Stimulated activated CD4-positive, alpha-beta T cell treated with anti-CD3 and anti-CD28 coated beads, Interleukin-2, amount 100 ng/mL, for 48 hours (primary cell): ENCODE measurements at regions not wholly inside any gene's neighbourhood (a gene's known extent, or its start where the extent isn't known, plus 50 kb on each side); places are given as distances from the start of the nearest gene placed in this dataset.
"Not testable (repeated sequence)": the region's sequence is repeated elsewhere in the genome, so short reads cannot be mapped to it uniquely, and the experiment has no call there.

Source experiments
- DNase-seq, 2 donors: peaks; one replicate each; pipeline ENCODE4 v3.0.0-alpha.2; 2020

DNA sequence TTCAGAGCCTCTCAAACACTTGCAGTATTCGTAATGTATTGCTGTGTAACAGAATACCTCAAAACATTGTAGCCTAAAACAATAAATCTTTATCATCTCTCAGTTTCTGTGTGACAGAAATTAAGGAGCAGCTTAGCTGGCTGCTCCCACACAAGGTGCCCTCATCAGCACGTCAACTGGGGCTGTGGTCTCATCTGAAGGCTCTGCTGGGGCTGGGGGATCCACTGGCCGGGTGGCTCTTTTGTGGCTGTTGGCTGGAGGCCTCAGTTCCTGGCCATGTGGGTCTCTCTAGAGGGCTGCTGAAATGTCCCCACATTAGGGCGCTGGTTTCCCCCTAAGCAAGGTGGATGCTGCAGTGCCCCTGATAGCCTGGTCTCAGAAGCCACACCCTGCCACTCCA lies 113.4 kb upstream of the CIBAR2 start:
- DNase-seq = no peak

DNA sequence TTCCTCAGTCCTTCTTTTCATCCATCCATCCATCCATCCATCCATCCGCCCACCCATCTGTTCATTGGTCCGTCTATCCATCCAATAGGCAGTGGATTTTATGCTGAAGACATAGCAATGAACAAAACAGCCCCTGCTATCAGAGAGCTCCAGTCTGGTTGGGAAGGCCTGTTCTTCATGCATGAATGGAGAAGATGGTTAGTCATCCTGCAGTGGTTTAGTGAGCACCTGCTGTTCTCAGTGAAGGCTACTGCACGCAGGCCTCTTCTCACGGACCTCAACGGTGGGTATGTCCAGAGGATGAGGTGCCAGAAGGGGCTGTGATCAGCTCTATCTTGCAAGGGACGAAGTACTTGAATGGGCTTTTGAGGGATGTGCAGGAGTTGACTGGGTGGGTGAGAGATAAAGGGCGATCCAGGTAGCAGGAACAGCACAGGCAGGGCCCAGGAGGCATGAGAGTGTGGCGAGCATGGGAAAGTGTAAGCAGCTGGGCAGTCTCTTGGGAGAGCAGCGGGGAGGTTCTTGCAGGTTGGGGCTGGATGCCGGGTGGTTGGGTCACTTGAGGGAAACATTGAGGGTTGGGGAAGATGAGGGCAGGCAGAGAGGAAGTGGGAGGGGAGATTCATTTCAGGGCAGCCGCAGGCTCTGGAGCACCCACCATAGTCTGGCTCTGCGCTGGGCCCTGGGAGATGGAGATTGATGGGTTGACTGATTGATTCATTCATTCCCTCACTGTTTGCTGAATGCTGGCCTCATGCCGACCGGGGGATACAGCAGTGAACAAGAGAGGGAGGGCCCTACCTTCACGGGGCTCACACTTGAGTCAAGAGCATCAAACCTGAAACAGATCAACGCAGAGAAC lies 115.0 kb upstream of the CIBAR2 start:
- DNase-seq = no peak

DNA sequence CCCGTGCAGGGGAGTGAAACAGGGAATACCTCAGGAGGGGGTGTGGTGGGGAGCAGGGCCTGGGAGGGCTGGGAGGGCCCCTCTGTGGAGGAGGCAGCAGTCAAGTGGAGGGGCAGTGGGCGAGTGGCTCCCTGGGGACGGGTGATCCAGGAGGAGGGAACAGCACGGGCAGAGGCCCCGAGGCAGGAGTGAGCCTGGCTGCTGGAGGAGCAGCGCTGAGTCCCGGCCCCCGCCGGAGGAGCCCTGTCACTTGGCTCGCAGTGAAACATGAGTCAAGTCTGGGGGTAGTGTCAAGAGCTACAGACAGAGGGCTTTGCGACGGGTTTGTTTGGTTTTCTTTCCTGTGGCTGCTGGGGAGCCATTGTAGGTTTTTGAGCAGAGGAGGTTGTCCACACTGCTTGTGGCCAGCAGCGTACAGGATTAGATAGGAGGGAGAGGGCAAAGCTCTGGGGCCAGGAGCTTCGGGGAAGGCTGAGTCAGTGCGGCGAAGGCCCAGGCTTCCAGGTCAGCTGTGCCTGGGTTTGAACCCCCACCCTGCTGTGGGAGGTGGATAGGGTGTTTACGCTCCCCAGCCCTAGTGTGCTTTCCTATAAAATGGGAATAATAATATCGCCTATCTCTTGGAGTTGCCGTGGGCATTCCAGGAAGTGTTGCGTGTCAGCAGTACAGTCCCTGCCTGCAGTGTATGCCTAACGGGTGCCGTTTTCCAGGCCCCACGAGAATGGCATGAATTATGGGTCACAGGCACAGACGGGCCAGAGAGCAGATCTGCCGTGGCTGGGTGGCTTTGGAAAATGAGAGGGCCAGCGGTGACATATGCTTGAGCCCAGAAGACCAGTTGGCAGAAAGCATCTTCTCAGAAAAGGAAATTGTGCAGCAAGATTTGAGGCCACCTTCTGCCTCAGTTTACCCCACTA lies 115.9 kb upstream of the CIBAR2 start:
- DNase-seq = no peak

DNA sequence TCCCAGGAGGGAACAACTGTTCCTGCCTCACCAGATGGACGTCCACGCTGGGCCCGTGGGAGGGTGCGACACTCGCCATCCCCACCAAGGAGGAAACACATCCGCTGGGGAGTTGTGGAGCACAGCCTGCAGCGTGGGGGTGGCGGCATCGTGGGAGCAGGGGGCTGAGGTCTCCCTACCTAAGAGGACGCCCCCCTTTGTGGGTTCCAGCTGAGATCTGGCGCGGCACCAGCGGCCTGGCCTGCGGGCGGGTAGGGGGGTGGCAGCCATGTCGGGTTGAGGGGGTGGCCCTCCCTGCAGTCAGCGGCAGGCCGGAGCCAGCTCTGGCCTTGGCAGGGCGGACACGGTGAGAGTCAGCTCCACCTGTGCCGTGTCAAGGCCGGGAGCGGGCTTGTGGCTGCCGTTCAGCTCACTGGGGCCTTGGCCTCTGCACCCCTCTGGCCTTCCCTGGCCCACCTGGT lies 116.7 kb upstream of the CIBAR2 start:
- no peak for DNase-seq

DNA sequence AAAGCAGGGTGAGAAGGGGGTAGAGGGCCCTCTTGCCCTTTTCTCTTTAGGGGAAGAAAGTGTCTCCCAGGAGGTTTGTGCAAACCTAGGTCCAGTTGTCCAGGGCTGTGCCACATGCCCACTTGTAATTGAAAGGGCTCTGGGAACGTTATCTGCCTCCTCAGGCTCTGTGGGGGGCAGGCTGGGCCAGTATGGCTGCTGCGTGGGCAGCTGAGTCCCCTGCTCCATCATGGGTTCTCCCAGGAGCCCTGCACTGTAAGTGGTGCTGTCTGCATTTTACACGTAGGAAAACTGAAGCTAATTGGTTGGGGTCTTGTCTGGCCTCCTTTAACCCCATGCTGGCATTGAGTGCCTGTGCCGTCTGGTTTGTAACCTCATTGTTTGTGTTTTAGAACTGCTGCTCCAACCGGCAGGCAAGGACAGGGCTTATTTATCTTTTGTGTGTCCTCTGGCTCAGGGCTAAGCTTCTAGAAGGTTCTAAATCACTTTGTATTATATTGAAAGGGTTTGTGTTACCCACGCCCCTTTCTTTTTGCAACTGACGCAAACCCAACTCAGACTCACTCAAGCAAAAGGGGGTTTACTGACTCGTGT lies 117.7 kb upstream of the CIBAR2 start:
- DNase-seq = no peak

DNA sequence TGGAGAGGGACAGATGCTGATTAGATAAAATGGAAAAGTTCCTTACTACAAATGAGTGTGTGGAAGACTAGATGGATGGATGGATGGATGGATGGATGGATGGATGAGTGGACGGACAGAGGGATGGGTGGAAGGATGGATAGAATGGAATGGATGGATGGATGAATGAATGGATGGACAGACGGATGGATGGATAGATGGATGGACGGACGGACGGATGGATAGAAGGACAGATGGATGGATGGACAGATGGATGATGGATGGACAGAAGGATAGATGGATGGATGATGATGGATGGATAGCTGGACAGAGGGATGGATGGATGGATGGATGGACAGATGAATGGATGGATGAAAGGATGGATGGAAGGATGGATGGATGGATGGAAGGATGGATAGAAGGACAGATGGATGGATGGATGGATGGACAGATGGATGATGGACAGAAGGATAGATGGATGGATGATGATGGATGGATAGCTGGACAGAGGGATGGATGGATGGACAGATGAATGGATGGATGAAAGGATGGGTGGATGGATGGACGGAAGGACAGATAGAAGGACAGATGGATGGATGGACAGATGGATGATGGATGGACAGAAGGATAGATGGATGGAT lies 118.6 kb upstream of the CIBAR2 start:
- not testable (repeated sequence) for DNase-seq

DNA sequence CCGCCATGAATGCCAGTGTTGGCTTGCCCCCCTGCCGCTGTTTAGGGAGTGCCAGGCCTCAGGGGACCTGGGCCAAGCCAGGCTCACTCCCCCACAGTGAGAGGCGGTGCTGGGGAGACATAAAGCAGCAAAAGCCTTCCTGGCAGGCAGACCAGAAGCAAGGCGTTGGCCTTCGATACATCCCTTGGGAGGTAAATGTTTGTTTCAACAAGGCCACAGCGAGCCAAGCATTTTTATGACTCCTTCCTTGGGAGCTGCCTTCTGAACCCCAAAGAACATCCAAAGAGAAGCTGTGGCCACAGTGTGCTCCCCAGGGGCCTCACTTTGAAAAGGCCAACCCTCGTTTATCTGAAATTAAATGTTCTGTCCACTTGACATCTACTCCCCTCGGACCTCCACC lies 119.7 kb upstream of the CIBAR2 start:
- no peak for DNase-seq

DNA sequence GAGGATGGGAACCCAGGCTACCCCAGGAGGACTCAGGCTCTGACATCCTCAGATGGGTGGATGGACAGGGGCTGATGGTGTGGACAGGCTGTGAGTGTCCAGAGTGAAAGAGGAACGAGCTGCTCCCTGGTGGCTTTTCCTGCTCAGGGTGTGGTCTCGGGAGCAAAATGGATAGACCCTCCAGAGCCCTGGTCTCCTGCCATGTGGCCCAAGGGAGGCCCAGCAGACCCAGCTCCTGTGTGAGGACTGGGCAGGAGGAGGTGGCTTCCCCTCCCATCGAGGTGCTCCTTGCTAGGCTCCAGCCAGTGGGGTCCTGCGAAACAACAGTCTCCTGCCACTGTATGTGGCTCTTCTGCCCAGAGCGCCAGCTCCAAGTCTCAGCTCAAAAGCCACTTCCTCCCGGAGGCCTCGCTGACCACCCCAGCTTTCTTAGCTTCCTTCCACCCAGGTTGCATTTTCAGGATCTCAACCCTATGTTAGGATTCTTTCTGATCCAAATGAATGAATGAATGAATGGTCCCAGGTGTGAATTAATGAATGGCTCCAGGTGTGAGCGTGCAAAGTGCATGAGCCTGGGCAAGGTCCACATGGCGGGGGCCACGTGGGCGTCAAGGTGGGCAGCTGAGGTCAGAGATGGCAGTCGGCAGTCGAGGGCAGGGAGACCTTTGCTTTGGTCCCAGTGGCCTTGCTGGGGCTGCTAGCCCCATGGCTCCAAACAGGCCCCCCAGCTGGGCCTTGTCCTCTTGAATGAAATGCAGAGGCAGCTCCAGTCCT lies 120.3 kb upstream of the CIBAR2 start:
- no peak for DNase-seq

DNA sequence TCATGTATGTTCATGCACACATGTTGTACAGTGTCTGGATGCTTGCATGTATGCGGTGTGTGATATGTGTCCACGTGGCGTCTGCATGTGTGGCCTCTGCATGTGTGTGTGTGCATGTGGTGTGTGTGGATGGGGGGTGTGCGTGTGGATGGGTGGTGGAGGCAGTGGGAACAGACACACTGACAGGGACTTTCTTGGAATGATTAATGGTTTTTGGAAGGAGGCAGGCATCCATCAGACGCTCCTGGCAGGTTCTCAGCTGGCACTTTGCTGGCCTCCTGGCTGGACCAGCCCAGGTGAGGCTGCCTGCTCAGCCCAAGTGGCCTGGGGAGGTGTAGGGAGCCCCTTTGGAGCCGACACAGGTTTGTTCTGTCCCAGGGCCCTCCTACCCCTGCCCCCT lies 121.2 kb upstream of the CIBAR2 start:
- no peak for DNase-seq

DNA sequence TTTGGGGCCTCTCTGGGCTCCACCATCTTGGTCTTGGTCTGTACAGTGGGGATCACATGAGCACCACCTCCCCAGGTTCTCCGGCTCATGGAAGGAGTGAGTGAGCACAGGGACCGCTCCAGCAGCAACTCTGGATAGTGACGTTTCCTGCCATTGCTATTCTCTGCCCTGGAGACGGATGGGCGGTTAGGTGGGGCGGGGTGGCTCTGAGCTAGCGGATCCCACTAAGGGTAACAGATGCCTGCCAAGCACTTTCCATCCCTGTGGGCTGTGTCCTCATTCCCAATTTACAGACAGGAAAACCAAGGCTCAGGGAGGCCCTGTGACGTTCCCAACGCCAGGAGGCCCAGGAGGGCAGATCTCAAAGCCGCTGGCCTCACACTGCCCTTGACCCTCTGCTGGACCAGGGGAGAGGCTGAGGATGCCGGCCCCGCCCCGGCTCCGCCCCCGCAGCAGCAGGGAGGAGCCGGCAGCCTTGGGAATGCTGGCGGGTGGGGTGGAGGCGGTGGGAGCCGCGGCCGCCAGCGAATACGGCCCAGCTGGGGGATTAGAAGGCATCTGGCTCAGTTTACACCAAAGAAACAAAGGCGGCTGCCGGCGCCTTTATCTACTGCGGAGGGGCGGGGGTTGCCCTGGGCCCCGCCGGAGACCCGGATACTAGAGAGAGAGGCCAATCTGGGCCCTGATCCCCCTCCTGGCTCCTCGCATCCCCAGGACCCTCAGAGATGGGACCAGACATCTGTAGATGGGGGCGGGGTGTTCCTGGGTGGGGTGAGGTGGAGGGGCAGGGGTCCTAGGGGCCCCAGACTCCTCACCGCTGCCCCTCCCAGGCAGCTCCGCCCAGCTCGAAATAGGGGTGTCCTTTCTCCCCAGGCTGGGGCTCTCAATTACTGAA lies 122.3 kb upstream of the CIBAR2 start:
- no peak for DNase-seq

DNA sequence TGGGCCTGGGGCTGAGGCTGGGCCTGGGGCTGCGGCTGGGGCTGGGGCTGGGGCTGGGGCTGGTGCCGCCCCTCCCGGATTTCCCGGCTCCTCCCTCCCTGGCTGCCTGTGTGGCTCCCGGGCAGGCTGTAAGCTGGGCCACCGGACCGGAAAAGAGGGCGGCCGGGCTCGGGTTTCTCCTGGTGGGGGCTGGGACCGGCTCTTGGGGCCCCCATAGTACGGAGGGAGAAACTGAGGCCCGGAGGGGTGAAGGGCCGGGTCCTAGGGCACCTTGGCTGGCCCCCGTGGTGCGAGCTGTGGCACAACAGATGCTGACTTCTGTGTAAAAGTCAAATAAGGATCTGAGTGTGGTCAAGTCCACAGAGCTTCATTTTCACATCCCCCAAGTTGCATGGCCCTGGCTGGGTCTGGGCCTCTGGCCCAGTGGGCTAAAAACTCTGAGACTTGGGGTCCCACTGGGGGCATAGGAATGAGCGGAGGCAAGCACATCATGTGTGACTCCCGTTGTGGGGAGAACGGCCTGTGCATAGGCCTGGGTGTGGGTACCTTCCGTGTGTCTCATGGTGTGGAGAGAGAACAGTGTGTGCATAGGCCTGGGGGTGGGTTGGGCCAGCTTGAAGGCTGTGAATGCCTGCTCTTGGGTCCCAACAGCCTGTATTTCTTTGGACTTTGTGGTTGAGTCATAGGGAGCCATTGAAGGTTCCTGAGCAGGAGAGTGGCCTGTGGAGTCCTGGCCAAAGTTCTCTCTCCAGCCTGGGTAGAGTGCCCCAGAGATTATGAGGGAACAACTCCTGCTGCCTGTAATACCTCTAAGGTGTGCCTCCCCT lies 123.9 kb upstream of the CIBAR2 start:
- DNase-seq = no peak

DNA sequence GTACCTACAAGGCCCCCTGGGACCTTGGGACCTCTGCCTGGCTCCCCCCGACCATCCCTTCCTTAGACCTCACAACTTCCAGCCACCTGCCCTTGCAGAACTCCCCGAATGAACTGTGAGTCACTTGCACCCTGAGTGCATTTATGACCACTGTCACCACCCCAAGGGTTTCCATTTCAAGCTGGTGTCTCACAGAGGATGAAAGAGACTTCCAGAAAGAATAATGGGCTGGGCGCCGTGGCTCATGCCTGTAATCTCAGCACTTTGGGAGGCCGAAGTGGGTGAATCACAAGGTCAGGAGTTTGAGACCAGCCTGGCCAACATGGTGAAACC lies 124.5 kb upstream of the CIBAR2 start:
- no peak for DNase-seq

DNA sequence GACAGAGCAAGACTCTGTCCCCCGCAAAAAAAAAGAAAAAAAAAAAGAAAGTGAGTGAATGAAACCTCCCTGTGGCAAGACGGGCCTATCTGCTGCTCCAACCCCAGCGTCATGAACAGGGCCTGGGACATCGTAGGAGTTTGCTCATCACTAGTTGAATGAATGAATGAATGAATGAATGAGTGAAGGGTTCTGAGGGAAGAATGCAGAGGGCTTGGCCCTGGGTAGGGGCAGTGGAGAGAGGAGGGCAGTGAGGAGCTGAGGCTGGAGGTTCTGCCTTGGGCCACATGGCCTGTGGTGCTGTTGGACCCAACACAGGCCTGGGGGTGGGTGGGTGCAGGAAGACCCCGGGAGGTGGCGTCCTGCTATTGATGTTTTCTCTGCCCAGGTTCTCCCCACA lies 125.5 kb upstream of the CIBAR2 start:
- no peak for DNase-seq

DNA sequence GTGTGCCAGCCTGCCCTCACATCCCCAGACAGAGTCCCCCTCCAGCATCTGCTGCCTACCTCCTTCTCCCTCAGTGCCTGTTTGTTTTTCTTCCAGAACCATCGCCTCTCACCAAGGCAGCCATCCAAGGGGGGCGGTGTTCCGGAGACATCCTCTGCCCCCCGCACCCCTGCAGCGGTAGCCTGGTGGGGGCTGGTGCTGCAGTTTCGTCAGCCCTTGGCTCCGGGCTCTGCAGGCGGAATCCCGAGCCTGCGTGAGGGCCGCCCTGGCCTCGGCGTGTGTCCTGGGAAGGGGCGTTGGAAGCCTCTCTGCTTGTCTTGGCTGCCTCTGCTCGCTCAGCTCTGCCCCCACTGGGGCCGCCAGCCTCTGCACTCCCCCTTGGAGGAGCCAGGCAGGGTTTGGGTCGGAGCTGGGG lies 126.0 kb upstream of the CIBAR2 start:
- no peak for DNase-seq

DNA sequence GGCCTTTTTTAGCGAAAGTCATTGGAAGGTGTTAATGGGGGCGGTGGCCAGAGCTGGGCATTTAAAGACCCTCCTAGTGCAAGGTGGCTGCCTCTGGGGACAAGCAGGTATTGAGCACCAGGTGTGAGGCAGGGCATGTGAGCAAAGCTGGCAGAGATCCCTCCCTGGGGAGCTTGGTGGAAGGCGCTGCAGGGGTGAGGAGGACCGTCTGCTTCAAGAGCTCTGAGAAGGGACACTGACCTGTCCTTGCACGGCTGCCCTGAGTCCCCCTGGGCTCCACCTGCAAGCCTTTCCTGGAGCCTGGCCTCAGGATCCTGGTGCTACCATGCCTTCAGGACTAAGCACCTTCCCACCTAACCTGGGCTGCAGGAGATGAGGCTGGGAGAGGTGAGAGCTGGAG lies 127.0 kb upstream of the CIBAR2 start:
- no peak for DNase-seq

DNA sequence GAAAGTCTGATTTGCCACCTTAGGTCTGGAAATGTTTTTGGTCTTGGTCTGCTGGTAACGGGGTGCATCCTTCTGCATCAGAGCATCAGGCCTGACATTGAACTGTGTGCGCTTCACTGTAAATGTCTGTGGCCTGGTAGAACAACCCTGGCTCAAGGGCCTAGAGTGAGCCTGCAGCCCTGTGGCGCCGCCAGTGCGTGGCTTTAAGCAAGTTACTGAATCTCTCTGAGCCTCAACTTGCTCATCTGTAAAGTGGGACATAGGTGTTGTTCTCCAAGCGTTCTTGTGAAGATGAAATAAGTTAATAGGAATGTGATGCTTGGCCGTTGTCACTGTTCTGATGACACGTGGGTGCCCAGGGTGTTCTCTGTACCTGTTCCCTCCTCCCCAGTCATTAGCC lies 127.6 kb upstream of the CIBAR2 start:
- DNase-seq = no peak

DNA sequence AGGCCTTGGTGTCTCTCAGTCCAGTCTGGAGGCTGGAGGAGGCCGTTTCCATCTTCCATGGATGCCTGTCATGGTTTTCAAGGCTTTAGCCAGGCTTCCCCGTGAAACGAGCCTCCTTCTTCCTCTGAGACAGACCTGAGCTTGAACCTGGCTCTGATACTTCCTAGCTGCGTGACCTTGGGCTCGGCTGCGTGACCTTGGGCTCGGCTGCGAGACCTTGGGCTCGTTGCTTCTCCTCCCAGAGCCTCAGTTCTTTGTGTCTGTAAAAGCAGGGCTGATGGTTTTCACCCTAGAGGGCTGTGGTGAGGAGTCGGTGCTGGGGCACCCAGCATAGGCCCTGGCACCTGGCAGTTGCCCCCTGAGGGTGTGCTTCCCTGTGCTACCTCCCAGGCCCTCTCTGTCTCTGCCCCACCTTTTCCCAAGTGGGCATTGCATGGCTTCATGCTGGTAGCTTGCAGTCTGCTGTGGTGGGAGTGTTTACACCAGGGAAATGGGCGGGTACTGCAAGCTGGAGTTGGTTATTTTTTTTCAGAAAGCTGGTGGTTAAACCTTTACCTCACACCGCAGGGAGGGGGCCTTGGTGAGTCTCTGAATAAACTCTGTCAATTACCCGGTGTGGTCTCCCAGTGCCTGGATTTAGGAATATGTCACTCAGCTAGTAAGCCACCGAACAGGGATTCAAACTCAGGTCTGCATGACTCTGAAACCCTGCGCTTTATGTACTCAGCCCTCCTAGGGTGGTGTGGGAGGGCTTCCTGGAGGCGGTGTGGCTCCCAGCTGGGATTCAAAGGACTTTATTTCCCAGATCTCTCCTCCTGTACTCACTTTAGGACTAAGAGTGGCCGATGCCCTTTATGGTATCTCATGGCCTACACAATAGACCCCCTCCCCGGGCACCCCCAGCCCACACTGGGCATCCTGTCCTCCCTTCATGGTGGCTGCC lies 129.0 kb upstream of the CIBAR2 start:
- no peak for DNase-seq

DNA sequence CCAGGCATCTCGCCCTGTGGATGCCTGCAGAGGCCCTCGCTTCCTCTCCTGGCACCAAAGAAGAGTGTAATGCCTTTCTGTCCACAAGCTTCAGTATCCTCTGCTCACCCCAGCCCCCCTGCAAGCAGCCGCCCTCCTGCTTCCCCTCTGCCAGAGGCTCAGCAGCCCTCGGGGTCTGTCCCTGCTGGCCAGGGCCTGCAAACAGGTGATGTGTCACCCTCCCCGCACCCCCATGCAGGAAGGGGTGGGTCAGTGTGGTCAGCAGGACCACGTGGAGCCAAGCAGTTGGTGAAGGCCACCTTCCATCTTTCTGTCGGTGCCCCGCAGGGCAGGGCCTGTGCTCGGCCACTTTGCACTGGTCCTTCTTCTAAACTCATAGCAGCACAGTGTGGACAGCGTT lies 129.9 kb upstream of the CIBAR2 start:
- no peak for DNase-seq

DNA sequence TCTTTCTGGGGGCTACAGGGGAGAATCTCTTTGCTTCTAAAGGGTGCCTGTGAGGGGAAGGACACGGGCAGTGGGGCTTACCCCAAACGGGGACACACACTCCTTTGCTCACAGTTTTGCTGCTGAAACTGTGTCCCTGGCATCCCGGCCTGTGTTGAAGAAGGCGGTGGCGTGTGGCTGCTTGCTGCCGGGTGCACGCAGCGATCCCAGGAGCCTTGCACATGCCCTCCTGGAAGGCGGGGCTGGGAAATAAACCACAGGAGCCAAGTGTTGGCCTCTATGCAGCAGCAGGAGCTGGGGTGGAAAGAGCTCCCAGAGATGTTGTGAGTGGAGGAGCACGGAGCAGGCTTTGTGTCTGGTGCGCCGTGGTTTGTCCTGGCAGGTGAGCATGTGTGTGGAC lies 131.0 kb upstream of the CIBAR2 start:
- no peak for DNase-seq
